ENCODE measurements at regions not wholly inside any gene's neighbourhood (a gene's known extent, or its start where the extent isn't known, plus 50 kb on each side); places are given as distances from the start of the nearest gene placed in this dataset.

GRCh38 chr11:111059726-111060125 lies 185.8 kb upstream of the POU2AF2 start:
- no peak overlapping the region for H4K8ac ChIP-seq (ENCODE audit: low read depth, low read length)
- no peak overlapping the region for H2AFZ ChIP-seq (ENCODE audit: low read length)
- no peak for DNase-seq (ENCODE audit: low spot score)
- no peak overlapping the region for H3K27ac ChIP-seq (replicated peaks; ENCODE audit: low read length)
- H2BK120ac ChIP-seq (ENCODE audit: low read depth, low read length), result no peak overlapping the region
- H2AK5ac ChIP-seq (ENCODE audit: low read depth, low read length), result no peak overlapping the region
- no peaks in the 10 kb centered on the region for H3K36me3 ChIP-seq (replicated peaks in 1 of 2; ENCODE audit: control insufficient read depth in 2 of 2, insufficient read depth in 2 of 2, low read length in 2 of 2)
- H3K23ac ChIP-seq (ENCODE audit: low read depth, low read length, poor library complexity), result no peak overlapping the region
- no peak overlapping the region for H4K91ac ChIP-seq (ENCODE audit: low read depth, low read length, poor library complexity)
- H3K79me1 ChIP-seq (ENCODE audit: low read depth, low read length), result no peaks in the 10 kb centered on the region
- no peak overlapping the region for H3K4me3 ChIP-seq (ENCODE audit: low read length in 2 of 2)
- H3K27me3 ChIP-seq (ENCODE audit: control insufficient read depth in 3 of 3, insufficient read depth in 3 of 3, low read depth in 1 of 3, low read length in 3 of 3), result no peaks in the 10 kb centered on the region
- H3K4me1 ChIP-seq (ENCODE audit: control insufficient read depth in 2 of 2, insufficient read depth in 1 of 2, low read depth in 1 of 2, low read length in 2 of 2), result peaks cover 0 to 4% of the 10 kb centered on the region in 2 donors
- no peak overlapping the region for H2BK12ac ChIP-seq (ENCODE audit: low read length)
- H3K4me2 ChIP-seq (ENCODE audit: insufficient read depth, low read length, poor library complexity, severe bottlenecking), result no peak overlapping the region
- H3K9ac ChIP-seq (ENCODE audit: low read depth, low read length, poor library complexity), result no peak overlapping the region
- no peak overlapping the region for H3K14ac ChIP-seq (ENCODE audit: low read length)
- no peak overlapping the region for H3K4ac ChIP-seq (ENCODE audit: low read length)
- no peak overlapping the region for H3K18ac ChIP-seq (ENCODE audit: low read length)
- H2BK5ac ChIP-seq (ENCODE audit: low read length), result no peak overlapping the region
- H3K9me3 ChIP-seq (replicated peaks in 1 of 2; ENCODE audit: control insufficient read depth in 2 of 2, insufficient read depth in 1 of 2, low read depth in 1 of 2, low read length in 2 of 2), result no peaks in the 10 kb centered on the region
- no peak overlapping the region for H2BK15ac ChIP-seq (ENCODE audit: low read length)

DNA sequence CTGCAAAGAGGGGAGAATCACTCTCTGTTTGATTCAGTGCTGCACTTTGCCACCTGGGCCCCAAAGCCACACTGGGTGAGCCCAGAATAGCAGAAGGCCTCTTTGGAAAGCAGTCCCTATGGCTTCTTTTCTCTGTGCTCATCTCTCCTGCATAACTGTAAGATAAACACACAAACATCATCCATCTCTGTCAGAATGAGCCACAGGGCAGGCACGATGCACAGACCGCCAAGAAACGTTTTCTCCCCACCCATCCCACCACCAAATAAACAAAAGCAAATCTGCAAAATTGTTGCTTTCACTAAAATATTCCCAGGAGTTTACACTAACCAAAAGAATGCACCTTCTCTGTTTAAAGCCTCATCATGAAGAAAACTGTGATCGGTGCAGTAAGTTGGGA lies 196.4 kb upstream of the POU2AF2 start:
- no peak overlapping the region for H2BK120ac ChIP-seq (ENCODE audit: low read depth, low read length)
- H3K4me1 ChIP-seq (ENCODE audit: control insufficient read depth in 2 of 2, insufficient read depth in 1 of 2, low read depth in 1 of 2, low read length in 2 of 2), result peaks cover 0 to 2% of the 10 kb centered on the region in 2 donors
- no peak overlapping the region for H3K18ac ChIP-seq (ENCODE audit: low read length)
- H3K14ac ChIP-seq (ENCODE audit: low read length), result no peak overlapping the region
- DNase-seq (ENCODE audit: low spot score), result no peak
- H3K9me3 ChIP-seq (replicated peaks in 1 of 2; ENCODE audit: control insufficient read depth in 2 of 2, insufficient read depth in 1 of 2, low read depth in 1 of 2, low read length in 2 of 2), result no peaks in the 10 kb centered on the region
- WGBS, 2 donors (ENCODE audit: extremely low coverage in 2 of 2, insufficient read length in 2 of 2, insufficient replicate concordance in 1 of 2), result no CpG with 5 or more reads among the region's 4 CpGs
- no peaks in the 10 kb centered on the region for H3K27me3 ChIP-seq (ENCODE audit: control insufficient read depth in 3 of 3, insufficient read depth in 3 of 3, low read depth in 1 of 3, low read length in 3 of 3)
- no peak overlapping the region for H3K27ac ChIP-seq (replicated peaks; ENCODE audit: low read length)
- no peaks in the 10 kb centered on the region for H3K36me3 ChIP-seq (replicated peaks in 1 of 2; ENCODE audit: control insufficient read depth in 2 of 2, insufficient read depth in 2 of 2, low read length in 2 of 2)
- H4K91ac ChIP-seq (ENCODE audit: low read depth, low read length, poor library complexity), result no peak overlapping the region
- H3K4me2 ChIP-seq (ENCODE audit: insufficient read depth, low read length, poor library complexity, severe bottlenecking), result no peak overlapping the region
- H2BK12ac ChIP-seq (ENCODE audit: low read length), result no peak overlapping the region
- H3K9ac ChIP-seq (ENCODE audit: low read depth, low read length, poor library complexity), result no peak overlapping the region
- no peak overlapping the region for H2BK15ac ChIP-seq (ENCODE audit: low read length)
- H2BK5ac ChIP-seq (ENCODE audit: low read length), result no peak overlapping the region
- H3K79me1 ChIP-seq (ENCODE audit: low read depth, low read length), result no peaks in the 10 kb centered on the region
- no peak overlapping the region for H3K4ac ChIP-seq (ENCODE audit: low read length)
- no peak overlapping the region for H3K23ac ChIP-seq (ENCODE audit: low read depth, low read length, poor library complexity)
- no peak overlapping the region for H3K4me3 ChIP-seq (ENCODE audit: low read length in 2 of 2)
- H2AK5ac ChIP-seq (ENCODE audit: low read depth, low read length), result no peak overlapping the region
- H2AFZ ChIP-seq (ENCODE audit: low read length), result no peak overlapping the region
- H4K8ac ChIP-seq (ENCODE audit: low read depth, low read length), result peak overlapping the region; percentile 17

- Histone ChIP-seq H2AFZ (ENCODE audit: low read length) (no peak overlapping the region), H3K27me3 (ENCODE audit: control insufficient read depth in 3 of 3, insufficient read depth in 3 of 3, low read depth in 1 of 3, low read length in 3 of 3) (no peaks in the 10 kb centered on the region)
- no CpG with 5 or more reads among the region's 7 CpGs for WGBS, 2 donors (ENCODE audit: extremely low coverage in 2 of 2, insufficient read length in 2 of 2, insufficient replicate concordance in 1 of 2)
These were observed 198.2 kb upstream of the POU2AF2 start for GRCh38 chr11:111047374-111047773.

GRCh38 chr11:111046291-111046690 lies 199.2 kb upstream of the POU2AF2 start:
- H3K4me1 ChIP-seq (ENCODE audit: control insufficient read depth in 2 of 2, insufficient read depth in 1 of 2, low read depth in 1 of 2, low read length in 2 of 2), result peaks cover 0 to 2% of the 10 kb centered on the region in 2 donors
- no peak overlapping the region for H3K4ac ChIP-seq (ENCODE audit: low read length)
- no CpG with 5 or more reads among the region's 2 CpGs for WGBS, 2 donors (ENCODE audit: extremely low coverage in 2 of 2, insufficient read length in 2 of 2, insufficient replicate concordance in 1 of 2)
- no peak overlapping the region for H3K4me3 ChIP-seq (ENCODE audit: low read length in 2 of 2)
- H2BK15ac ChIP-seq (ENCODE audit: low read length), result no peak overlapping the region
- no peak overlapping the region for H2BK5ac ChIP-seq (ENCODE audit: low read length)
- no peaks in the 10 kb centered on the region for H3K9me3 ChIP-seq (replicated peaks in 1 of 2; ENCODE audit: control insufficient read depth in 2 of 2, insufficient read depth in 1 of 2, low read depth in 1 of 2, low read length in 2 of 2)
- no peak overlapping the region for H2AK5ac ChIP-seq (ENCODE audit: low read depth, low read length)
- H3K18ac ChIP-seq (ENCODE audit: low read length), result no peak overlapping the region
- H3K23ac ChIP-seq (ENCODE audit: low read depth, low read length, poor library complexity), result no peak overlapping the region
- no peaks in the 10 kb centered on the region for H3K27me3 ChIP-seq (ENCODE audit: control insufficient read depth in 3 of 3, insufficient read depth in 3 of 3, low read depth in 1 of 3, low read length in 3 of 3)
- H3K4me2 ChIP-seq (ENCODE audit: insufficient read depth, low read length, poor library complexity, severe bottlenecking), result no peak overlapping the region
- H4K91ac ChIP-seq (ENCODE audit: low read depth, low read length, poor library complexity), result no peak overlapping the region
- no peaks in the 10 kb centered on the region for H3K79me1 ChIP-seq (ENCODE audit: low read depth, low read length)
- no peaks in the 10 kb centered on the region for H3K36me3 ChIP-seq (replicated peaks in 1 of 2; ENCODE audit: control insufficient read depth in 2 of 2, insufficient read depth in 2 of 2, low read length in 2 of 2)
- DNase-seq (ENCODE audit: low spot score), result no peak
- H3K27ac ChIP-seq (replicated peaks; ENCODE audit: low read length), result no peak overlapping the region
- no peak overlapping the region for H4K8ac ChIP-seq (ENCODE audit: low read depth, low read length)
- no peak overlapping the region for H3K9ac ChIP-seq (ENCODE audit: low read depth, low read length, poor library complexity)
- H2BK120ac ChIP-seq (ENCODE audit: low read depth, low read length), result no peak overlapping the region
- no peak overlapping the region for H2AFZ ChIP-seq (ENCODE audit: low read length)
- H2BK12ac ChIP-seq (ENCODE audit: low read length), result no peak overlapping the region
- no peak overlapping the region for H3K14ac ChIP-seq (ENCODE audit: low read length)

More at GRCh38 chr11:111047374-111047773, 198.2 kb upstream of the POU2AF2 start:
- no peak overlapping the region for H2BK12ac ChIP-seq (ENCODE audit: low read length)
- peak; percentile 3 for DNase-seq (ENCODE audit: low spot score)
- no peak overlapping the region for H3K4ac ChIP-seq (ENCODE audit: low read length)
- H3K18ac ChIP-seq (ENCODE audit: low read length), result no peak overlapping the region
- no peak overlapping the region for H3K23ac ChIP-seq (ENCODE audit: low read depth, low read length, poor library complexity)
- peaks cover 0 to 2% of the 10 kb centered on the region in 2 donors for H3K4me1 ChIP-seq (ENCODE audit: control insufficient read depth in 2 of 2, insufficient read depth in 1 of 2, low read depth in 1 of 2, low read length in 2 of 2)
- no peak overlapping the region for H3K9ac ChIP-seq (ENCODE audit: low read depth, low read length, poor library complexity)
- no peaks in the 10 kb centered on the region for H3K79me1 ChIP-seq (ENCODE audit: low read depth, low read length)
- H2BK5ac ChIP-seq (ENCODE audit: low read length), result no peak overlapping the region
- no peak overlapping the region for H3K27ac ChIP-seq (replicated peaks; ENCODE audit: low read length)
- H2AK5ac ChIP-seq (ENCODE audit: low read depth, low read length), result no peak overlapping the region
- no peak overlapping the region for H3K4me3 ChIP-seq (ENCODE audit: low read length in 2 of 2)
- H4K91ac ChIP-seq (ENCODE audit: low read depth, low read length, poor library complexity), result no peak overlapping the region
- H4K8ac ChIP-seq (ENCODE audit: low read depth, low read length), result no peak overlapping the region
- H3K9me3 ChIP-seq (replicated peaks in 1 of 2; ENCODE audit: control insufficient read depth in 2 of 2, insufficient read depth in 1 of 2, low read depth in 1 of 2, low read length in 2 of 2), result no peaks in the 10 kb centered on the region
- H3K36me3 ChIP-seq (replicated peaks in 1 of 2; ENCODE audit: control insufficient read depth in 2 of 2, insufficient read depth in 2 of 2, low read length in 2 of 2), result no peaks in the 10 kb centered on the region
- no peak overlapping the region for H3K14ac ChIP-seq (ENCODE audit: low read length)
- H2BK15ac ChIP-seq (ENCODE audit: low read length), result no peak overlapping the region
- H3K4me2 ChIP-seq (ENCODE audit: insufficient read depth, low read length, poor library complexity, severe bottlenecking), result no peak overlapping the region
- no peak overlapping the region for H2BK120ac ChIP-seq (ENCODE audit: low read depth, low read length)

Data from neuronal stem cell (in vitro differentiated cells).